GM06990 (cell line): ENCODE measurements at regions not wholly inside any gene's neighbourhood (a gene's known extent, or its start where the extent isn't known, plus 50 kb on each side); places are given as distances from the start of the nearest gene placed in this dataset.
"Not testable (repeated sequence)": the region's sequence is repeated elsewhere in the genome, so short reads cannot be mapped to it uniquely, and the experiment has no call there.

Experiments used
- DNase-seq: peaks from one replicate; pipeline ENCODE4 v3.0.0-alpha.2; 2011; ENCODE audit not compliant: insufficient read length; ENCODE audit errors: extremely low read depth
- H3K27me3 ChIP-seq: replicated peaks from 2 replicates; pipeline ENCODE4 v1.6.0; 2011; ENCODE audit warnings: low read length; ENCODE audit not compliant: control insufficient read depth, insufficient read depth
- H3K36me3 ChIP-seq: 2 replicates; pipeline ENCODE4 v1.5.1; 2011; ENCODE audit warnings: low read length; ENCODE audit not compliant: control insufficient read depth, insufficient read depth
- H3K4me3 ChIP-seq: replicated peaks from 2 replicates; pipeline ENCODE4 v1.5.1; 2011; ENCODE audit warnings: low read depth, mild to moderate bottlenecking, control low read depth, low read length
- TF ChIP-seq, protein P1 (sequence below): IDR thresholded peaks from 2 replicates; pipeline ENCODE4 v1.5.1; 2011; ENCODE audit warnings: low read length, control low read depth, mild to moderate bottlenecking, inconsistent platforms; ENCODE audit not compliant: insufficient read depth, poor library complexity, severe bottlenecking

DNA sequence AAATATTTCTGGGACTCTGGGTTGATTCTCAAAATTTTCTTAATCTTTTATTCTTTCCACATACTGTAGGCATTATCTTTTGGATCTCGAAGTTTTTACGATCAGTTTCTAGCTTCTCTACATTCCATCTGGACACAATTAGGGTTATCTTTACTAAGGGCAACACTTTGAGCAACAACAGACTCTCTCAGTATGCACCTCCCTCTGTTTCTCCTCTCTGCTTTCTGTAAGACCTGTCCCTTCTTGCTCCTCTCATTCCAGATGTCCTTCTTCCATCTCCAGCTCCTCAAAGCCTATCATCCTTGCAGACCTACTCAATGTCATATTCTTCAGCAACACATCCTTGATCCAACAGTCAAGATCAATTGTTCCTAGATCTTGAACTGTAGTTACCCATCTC, 457.0 kb downstream of the SLC6A15 start:
- TF ChIP-seq, protein P1, sequence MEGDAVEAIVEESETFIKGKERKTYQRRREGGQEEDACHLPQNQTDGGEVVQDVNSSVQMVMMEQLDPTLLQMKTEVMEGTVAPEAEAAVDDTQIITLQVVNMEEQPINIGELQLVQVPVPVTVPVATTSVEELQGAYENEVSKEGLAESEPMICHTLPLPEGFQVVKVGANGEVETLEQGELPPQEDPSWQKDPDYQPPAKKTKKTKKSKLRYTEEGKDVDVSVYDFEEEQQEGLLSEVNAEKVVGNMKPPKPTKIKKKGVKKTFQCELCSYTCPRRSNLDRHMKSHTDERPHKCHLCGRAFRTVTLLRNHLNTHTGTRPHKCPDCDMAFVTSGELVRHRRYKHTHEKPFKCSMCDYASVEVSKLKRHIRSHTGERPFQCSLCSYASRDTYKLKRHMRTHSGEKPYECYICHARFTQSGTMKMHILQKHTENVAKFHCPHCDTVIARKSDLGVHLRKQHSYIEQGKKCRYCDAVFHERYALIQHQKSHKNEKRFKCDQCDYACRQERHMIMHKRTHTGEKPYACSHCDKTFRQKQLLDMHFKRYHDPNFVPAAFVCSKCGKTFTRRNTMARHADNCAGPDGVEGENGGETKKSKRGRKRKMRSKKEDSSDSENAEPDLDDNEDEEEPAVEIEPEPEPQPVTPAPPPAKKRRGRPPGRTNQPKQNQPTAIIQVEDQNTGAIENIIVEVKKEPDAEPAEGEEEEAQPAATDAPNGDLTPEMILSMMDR: no peak
- no peak overlapping the region for H3K4me3 ChIP-seq

DNA sequence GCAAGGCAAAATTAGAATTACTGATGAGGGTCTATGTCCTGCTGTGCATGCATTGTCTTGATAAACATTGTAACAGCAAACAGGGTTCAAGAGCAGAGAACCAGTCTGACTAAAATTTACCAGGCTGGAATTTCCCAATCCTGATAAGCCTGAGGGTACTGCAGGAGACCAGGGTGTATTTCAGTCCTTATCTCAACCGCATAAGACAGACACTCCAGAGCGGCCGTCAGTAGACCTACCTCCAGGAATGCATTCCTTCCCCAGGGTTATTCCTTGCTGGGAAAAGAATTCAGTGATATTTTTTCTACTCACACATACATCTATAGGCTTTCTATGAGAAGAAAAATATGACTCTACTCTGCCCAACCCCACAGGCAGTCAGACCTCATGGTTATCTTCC, 466.1 kb downstream of the SLC6A15 start:
- H3K4me3 ChIP-seq, H3K27me3 ChIP-seq, DNase-seq, H3K36me3 ChIP-seq: not testable (repeated sequence)

More for the DNA sequence above, 457.0 kb downstream of the SLC6A15 start:
- DNase-seq: no peak
- Histone ChIP-seq H3K27me3 (no peaks in the 10 kb centered on the region), H3K36me3 (no peaks in the 10 kb centered on the region)

DNA sequence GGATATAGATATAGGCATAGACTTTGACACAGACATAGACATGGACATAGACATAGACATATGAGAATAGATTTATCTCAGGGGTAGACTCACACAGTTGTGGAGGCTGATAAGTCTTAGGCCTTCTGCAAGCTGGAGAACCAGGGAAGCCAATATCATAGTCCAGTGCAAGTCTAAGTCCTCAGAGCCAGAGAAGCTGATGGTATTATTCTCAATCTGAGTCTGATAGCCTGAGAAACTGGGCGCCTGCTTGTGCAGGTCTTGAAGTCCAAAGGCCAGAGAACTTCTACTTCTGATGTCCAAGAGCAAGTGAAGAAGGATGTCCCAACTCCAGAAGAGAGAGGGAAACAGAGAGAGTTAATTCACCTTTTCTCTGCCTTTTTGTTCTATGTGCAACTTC, 476.5 kb downstream of the SLC6A15 start:
- H3K4me3 ChIP-seq: no peak overlapping the region
- no peaks in the 10 kb centered on the region for H3K27me3 ChIP-seq
- no peak for DNase-seq
- TF ChIP-seq, protein P1: no peak
- H3K36me3 ChIP-seq: no peaks in the 10 kb centered on the region

DNA sequence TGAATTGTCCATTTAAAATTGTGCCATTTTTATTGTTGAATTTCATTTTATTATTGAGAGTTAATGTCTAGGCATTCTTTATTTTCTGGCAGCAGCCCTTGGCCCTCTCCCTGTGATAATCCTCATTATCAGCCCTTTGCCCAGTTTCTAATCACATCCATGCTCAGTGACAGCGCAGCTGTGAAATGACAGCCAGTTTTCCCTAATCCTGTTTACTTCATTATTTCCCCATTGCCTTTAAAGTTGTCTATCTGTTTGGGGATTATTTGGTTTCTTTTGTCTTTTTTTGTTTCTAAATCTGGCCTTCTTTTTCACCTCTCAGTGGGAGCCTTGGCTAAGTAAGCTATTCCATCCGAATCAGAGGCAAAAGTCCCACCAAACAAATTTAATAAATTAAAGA, 476.9 kb downstream of the SLC6A15 start:
- TF ChIP-seq, protein P1: no peak
- no peaks in the 10 kb centered on the region for H3K27me3 ChIP-seq
- DNase-seq: no peak
- H3K36me3 ChIP-seq: no peaks in the 10 kb centered on the region
- no peak overlapping the region for H3K4me3 ChIP-seq

DNA sequence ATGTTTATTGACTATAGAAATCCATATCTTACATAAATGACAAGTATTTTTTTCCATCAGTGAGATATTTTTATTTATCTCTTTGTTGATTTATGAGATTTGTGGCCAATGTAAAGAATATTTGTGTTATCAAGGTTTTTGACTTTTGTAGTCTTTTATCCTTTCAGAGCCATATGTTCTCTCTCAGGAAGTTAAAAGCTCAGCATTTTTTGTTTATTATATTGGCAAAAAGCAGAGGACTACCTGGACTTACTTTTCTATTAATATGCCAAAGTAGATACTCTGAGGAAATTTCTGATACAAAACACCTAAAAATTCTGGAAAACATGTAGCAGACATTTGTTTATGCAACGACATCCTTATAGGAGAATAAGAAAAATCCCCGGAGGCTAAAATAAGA, 490.3 kb downstream of the SLC6A15 start:
- TF ChIP-seq, protein P1: no peak
- DNase-seq: no peak
- no peak overlapping the region for H3K4me3 ChIP-seq
- H3K27me3 ChIP-seq: no peaks in the 10 kb centered on the region
- no peaks in the 10 kb centered on the region for H3K36me3 ChIP-seq

DNA sequence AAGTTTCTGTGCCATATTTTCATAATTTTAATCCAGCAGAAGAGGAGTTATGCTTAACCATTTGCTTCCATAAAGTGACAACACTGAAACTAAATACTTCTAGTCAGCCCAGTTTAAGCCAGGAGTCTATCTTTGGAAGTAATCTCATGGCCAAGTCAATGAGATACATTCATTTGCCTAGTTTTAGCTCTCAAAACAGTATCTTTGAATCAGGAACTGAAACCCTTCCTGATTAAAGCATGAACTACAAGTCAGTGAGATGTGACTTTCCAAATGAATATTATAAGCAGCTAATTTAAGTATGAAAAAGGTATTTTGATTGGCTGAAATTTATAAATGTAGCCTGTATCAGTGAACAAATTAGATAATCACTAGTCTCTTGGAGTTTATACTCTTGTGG, 491.5 kb downstream of the SLC6A15 start:
- H3K36me3 ChIP-seq: no peaks in the 10 kb centered on the region
- DNase-seq: no peak
- no peaks in the 10 kb centered on the region for H3K27me3 ChIP-seq
- no peak overlapping the region for H3K4me3 ChIP-seq
- TF ChIP-seq, protein P1: no peak
